ENCODE measurements at regions not wholly inside any gene's neighbourhood (a gene's known extent, or its start where the extent isn't known, plus 50 kb on each side); places are given as distances from the start of the nearest gene placed in this dataset.

DNA sequence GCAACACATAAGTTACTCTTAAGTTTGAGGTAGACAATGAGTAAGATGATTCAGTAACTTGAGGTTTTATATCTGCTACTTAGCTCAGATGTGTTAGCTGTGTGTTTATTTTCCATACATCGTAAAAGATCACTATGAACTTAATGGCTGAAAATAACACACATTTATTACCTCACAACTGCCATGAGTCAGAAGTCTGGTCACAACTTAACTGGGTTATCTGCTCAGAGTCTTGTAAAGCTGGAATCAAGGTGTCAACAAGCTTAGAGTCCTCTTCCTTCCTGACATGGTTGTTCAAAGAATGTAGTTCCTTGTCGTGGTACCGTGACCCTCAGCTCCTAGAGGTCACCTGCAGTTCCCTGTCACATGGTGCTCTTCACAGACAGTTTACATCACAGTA is 204.9 kb upstream of the MAGEB2 start:
- TF ChIP-seq, protein P1, sequence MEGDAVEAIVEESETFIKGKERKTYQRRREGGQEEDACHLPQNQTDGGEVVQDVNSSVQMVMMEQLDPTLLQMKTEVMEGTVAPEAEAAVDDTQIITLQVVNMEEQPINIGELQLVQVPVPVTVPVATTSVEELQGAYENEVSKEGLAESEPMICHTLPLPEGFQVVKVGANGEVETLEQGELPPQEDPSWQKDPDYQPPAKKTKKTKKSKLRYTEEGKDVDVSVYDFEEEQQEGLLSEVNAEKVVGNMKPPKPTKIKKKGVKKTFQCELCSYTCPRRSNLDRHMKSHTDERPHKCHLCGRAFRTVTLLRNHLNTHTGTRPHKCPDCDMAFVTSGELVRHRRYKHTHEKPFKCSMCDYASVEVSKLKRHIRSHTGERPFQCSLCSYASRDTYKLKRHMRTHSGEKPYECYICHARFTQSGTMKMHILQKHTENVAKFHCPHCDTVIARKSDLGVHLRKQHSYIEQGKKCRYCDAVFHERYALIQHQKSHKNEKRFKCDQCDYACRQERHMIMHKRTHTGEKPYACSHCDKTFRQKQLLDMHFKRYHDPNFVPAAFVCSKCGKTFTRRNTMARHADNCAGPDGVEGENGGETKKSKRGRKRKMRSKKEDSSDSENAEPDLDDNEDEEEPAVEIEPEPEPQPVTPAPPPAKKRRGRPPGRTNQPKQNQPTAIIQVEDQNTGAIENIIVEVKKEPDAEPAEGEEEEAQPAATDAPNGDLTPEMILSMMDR (IDR thresholded peaks at IDR 0.05) = no peak
- no peak for TF ChIP-seq POLR2A (IDR thresholded peaks at IDR 0.05)

Data from esophagus squamous epithelium (tissue), 4 donors.